Activated CD8-positive, alpha-beta memory T cell treated with anti-CD3 and anti-CD28 coated beads, Interleukin-2, amount 50 U/mL, for 24 hours (primary cell): ENCODE measurements at regions not wholly inside any gene's neighbourhood (a gene's known extent, or its start where the extent isn't known, plus 50 kb on each side); places are given as distances from the start of the nearest gene placed in this dataset.

Experiments
- DNase-seq: peaks from one replicate; pipeline ENCODE4 v3.0.0-alpha.2; 2020; ENCODE audit errors: extremely low read depth

- no peak for DNase-seq
Observed at GRCh38 chr20:63100926-63101699, 94.3 kb upstream of the BHLHE23 start.

DNA sequence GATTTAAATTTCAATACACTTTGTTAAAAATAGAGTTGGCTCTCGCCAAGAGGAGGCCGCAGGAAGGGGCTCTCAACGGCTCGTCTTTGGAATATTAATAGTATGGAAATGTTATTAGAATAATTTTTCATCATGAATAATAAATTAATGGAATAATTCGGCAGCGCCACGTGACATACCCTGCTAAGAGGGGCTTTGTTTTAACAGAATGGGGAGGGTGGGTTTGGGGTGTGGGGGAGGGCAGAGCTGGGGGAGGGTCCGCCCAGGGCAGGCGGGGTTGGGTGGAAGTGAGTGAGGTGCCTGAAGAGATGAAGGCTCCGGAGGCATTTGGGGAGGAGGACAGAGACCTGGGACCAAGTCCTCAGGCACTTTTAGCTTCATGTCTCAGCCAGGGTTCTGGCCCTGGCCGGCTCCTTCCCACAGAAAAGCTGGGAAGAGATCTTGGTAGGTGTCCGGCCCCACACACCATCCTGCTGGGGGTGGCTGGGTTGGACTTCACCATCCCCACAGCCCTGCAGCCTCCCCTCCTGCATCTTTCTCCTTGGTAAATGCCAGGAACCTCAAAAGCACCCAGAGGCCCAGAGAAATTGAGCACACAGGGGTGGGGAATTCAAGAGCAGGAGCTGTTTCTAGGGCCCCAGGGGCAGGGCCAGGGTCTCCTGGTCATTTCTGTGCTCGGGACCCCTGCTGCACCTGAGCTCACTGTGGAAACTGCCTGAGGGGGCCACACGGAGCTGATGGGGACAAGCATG lies 93.6 kb upstream of the BHLHE23 start:
- no peak for DNase-seq

- DNase-seq = no peak
Observed at GRCh38 chr20:63099456-63100173, 92.9 kb upstream of the BHLHE23 start.

GRCh38 chr20:63098195-63098810 lies 91.5 kb upstream of the BHLHE23 start:
- DNase-seq = no peak

- no peak for DNase-seq
Observed at GRCh38 chr20:63097336-63097831, 90.6 kb upstream of the BHLHE23 start.

GRCh38 chr20:63096681-63097335 lies 90.0 kb upstream of the BHLHE23 start:
- no peak for DNase-seq

GRCh38 chr20:63095718-63096654 lies 89.2 kb upstream of the BHLHE23 start:
- no peak for DNase-seq

DNA sequence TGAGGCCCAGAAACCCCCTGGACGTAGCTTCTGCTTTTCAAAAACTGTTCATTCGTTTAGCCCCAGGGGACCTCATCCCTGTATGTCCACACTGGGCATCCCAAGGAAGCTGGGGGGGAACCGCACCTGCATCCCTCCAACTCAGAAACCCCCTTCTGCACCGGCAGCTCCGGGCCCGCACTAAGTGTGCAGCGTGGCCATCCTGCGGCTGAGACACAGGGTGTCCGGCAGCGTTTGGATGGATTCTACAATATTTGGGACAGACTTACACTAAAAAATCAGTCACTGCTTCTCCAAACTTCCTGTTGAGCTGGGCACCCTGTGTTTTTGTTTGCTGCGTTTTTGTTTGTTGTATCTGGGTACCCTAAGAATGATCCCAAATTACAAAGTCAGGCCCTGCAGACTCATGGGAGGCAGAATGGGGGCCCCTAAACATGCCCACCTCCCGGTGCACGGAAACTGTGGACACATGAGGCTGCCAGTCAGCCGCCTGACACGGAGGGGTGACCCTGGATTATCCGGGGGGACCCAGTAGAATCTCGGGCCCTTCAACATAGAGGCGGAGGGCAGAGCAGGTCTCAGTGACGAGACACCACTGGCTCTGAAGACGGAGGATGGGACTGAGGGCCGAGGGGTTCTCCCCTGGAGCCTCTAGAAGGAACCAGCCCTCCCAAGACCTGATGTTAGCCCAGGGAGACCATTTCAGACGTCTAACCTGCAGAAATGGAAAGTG lies 88.2 kb upstream of the BHLHE23 start:
- DNase-seq = no peak

DNA sequence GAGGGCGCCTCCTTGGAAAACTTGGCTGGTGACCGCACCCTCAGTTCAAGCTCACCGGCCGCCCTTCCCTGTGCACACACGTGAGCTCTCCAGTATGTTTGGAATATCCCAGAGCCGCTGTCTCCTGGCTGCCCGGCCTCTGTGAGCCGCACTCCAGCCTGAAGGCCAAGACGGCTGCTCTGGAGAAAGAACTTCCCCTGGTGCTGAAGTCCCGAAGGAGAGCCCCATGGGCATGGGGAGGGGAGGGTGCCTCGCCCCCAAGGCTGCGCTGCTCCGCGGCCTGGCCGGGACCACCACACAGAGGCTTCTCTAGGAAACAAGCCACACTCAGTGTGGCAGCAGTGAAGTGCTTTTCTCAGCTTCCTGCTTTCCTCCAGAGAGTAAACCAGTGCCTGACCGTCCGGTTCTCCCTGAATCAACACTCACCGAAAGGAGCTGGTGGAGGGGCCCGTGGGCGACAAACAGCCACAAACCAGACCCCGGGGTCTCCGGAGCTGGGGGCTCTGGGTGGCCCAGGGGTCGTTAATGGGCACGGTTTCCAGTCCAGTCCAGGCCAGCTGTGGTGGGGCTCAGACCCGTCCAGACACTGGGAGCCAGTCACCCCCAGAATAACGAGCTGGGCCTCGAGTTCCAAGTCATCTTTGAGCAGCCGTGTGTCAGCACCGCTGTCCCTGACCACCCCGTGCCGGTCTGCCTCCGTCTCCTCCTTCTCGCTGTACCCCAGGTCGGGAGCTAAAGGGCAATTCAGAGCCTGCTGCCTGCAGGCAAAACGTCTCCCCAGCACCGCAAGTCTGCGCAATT lies 87.4 kb upstream of the BHLHE23 start:
- no peak for DNase-seq

DNA sequence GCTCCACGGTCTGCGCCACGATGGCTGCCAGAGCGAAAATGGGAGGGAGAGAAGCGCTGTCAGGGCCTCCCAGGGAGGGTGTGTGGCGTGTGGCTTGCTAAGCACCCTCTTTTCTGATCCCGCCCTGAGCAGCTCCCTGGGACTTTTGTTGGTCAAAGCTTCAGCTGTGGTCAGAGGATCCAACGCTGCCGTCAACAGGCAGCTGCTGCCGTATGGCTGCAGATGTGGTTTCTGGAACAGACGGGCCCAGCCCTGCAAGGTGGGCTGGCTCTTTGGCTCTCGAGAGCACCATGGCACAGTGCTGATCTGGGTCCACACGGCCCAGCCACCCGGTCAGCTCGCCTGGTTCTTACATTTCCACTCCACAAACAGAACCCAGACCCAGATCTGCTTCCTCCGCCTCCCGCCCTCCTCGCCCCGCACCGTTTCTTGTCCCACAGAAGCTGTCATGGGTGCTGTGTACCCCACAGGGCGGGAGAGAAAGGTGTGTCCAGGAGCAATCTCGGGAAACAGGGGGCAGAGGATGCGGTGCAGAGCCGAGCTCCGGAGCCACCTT lies 86.0 kb upstream of the BHLHE23 start:
- DNase-seq = no peak

DNA sequence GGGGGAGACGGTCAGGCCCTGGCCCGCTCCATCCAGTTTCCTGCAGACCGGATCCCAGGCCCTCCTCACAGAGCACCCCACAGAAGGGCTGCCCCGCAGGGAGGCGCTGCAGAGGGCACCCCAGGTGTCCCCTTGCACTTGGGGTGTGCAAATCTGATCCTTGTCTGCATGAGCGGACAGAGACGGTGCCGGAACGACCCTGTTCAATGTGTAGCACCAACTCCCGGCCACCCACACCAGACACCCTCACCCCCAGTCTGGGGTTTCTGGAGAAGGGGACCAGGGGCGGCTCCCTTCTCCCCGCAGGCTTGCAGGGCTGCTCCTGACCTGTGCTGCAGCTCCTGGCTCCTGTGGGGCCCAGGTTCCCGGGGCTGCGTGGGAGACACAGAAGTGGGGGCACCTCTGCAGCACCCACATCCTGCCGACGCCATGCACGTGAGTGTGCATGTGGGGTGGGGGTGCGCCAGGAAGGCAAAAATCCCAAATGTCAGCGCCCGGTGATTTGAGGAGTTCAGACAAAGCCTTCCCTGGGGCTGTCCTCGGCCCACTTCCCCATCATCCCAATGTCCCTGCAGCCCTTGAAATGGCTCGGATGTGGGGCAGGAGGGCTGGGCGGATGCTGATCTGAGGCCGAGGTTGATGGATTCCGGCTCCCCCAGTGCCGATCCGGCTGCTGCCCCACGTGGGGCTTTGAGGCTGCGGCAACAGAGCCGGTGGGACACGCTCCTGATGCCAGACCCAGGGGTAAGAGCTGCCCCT lies 85.3 kb upstream of the BHLHE23 start:
- DNase-seq = no peak

- DNase-seq = no peak
Observed at GRCh38 chr20:63090682-63091571, 84.2 kb upstream of the BHLHE23 start.

DNA sequence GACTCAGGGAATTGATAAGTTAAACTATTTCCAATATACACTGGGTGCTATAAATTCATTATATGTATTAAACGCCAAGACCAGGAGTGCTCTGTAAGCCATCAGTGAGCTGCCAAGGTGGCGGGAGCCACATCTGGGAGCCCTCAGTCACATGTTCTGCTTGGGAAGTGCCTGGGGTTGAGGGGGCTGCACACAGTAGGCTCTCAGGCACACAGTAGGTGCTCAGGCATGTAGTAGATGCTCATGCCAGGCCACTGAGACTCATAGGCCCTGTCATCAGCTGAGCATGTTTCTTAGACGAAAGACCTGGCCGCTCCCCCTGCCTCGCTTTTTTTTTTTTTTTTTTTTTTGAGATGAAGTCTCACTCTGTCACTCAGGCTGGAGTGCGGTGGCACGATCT lies 83.3 kb upstream of the BHLHE23 start:
- no peak for DNase-seq

DNA sequence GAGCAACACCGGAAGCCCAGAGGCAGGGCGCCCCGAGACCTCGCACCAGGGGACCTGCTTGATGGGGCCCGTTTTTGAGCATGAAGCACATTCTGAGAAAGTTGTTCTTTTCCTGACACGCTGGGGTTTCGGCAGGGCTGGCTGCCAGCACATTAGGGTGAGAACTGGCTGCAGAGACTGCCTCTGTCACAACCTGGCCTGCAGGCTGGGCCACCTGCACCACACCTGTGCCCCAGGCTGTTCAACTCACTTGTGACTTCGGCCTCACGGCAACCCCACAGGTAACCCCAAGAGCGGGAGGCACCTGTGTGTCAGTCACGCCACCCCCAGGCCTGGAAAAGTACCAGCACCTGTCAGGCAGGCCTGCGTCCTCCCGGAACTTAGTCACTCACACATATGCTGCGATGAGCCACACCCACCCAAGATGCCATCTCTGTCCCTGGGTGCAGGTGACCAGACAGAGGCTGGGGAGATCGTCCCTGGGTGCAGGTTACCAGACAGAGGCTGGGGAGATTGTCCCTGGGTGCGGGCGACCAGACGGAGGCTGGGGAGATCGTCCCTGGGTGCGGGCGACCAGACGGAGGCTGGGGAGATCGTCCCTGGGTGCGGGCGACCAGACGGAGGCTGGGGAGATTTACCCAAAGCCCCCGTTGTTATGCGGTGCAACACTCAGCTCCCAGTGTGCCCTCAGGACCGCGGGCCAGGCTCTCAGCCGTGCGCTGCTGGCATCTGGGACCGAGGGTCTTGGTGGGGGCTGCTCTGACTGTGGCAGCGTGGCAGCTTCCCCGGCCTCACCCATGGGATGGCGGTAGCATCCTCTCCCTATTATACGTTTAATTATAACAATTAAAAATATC lies 82.5 kb upstream of the BHLHE23 start:
- DNase-seq = no peak

GRCh38 chr20:63087872-63088680 lies 81.3 kb upstream of the BHLHE23 start:
- DNase-seq = no peak
